GM21737 (cell line): ENCODE measurements at regions not wholly inside any gene's neighbourhood (a gene's known extent, or its start where the extent isn't known, plus 50 kb on each side); places are given as distances from the start of the nearest gene placed in this dataset.

Source experiments
- ATAC-seq: cut with Tn5 transposase; IDR thresholded peaks from one replicate; pipeline ENCODE4 v1.9.1; 2021; ENCODE audit warnings: mild to moderate bottlenecking, moderate library complexity; ENCODE audit not compliant: unreplicated experiment

DNA sequence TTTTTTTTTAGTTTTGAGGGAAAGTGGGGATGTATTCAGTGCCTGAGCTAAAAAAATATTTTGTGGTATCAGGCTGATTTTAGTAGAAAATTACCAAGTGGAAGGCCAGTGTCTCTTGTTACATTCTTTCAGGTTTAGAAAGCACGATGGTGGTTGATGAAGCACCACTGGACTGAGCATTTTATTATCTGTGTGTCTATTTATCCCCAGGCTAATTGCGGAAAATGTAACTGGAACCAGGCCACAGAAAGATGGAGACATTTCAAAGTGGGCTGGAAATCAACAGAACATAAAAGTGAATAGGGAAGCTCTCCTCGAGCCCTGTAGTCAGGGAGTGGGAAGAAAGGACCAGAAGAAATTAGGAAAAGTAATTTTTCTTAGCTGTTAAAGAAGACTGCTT lies 261.0 kb downstream of the STK31 start:
- no peak for ATAC-seq

DNA sequence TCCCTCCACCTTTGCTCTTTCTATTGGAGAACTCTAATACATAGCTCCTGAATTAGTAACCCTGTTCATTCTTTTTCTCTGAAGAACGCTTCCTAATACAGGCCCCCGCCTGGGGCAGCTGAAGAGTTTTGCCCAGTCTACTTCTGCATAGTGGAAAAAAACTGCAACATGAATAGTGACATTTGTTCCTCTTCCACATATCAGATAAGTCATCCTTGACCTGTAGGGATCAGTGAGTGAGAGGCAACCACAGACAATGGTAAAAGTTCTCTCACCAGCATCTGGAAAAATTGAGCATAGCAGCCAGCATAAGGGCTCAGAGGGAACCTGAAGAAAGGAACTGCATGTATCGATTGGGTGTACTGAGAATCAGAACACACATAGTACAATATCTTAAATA lies 262.0 kb downstream of the STK31 start:
- ATAC-seq, result no peak

DNA sequence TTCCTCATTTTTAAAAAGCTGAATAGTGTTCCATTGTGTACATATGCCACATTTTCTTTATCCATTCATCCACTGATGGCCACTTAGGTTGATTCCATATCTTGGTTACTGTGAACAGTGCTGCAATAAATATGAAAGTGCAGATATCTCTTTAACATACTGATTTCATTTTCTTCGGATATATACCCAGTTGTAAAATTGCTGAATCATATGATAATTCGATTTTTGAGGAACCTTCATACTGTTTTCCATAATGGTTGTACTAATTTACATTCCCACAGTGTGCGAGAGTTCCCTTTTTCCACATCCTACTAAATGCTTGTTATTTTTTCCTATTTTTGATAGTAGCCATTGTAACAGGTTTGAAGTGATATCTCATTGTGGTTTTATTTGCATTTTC lies 263.2 kb downstream of the STK31 start:
- ATAC-seq, result no peak

DNA sequence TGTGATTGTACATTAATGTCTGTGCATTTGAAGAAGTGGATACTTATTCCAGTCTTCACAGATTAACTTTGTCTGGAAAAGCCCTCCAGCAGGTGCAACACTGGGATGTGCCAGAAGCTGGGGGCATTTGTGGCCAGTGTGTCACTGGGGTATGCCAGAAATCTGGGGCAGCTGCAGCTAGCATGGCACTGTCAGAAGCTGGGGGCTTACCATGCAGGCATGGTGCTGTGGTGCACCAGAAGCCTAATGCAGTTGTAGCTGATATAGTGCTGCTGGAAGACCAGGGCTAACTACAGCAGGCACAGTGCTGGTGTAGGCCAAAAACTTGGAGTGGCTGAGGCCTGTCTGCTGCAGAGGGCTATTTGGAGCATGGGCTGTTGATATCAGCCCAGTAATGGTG lies 270.1 kb downstream of the STK31 start:
- no peak for ATAC-seq

DNA sequence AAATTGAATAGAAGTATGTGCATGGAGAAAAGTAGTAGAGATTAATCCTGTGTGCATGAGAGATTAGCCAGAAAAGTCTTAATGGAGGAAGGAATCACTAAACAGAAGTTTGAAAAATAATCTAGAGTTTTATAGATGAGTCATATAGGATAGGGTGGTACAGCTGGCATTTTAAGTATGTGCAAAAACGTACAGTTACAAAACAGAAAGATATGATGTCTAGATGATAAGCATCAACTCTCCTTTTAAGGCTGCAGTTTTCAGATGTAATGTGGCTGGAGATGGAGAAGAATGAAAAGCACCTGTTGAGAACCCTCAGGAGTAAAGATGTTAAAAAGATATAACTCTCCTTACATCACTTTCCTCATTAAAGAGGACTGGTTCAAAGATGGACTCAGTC lies 271.3 kb downstream of the STK31 start:
- no peak for ATAC-seq

DNA sequence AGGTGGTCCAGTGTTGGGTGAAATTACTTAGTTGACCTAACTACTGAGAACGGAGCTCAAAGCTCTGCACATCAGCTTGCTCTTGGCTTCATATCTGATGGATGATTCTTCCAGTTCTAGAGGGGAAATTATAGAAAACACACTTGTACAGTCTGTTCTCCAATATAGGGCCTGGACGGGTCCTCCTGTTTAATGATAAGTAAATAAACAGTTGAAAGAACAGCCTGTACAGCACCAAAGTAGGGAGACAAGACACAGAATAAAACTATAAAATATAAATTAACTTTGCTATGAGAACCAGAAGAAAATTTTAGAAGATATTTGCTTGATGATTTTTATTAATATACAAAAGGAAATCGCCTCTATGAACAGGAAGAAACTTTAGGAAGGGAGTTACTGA lies 271.7 kb downstream of the STK31 start:
- ATAC-seq, result no peak

DNA sequence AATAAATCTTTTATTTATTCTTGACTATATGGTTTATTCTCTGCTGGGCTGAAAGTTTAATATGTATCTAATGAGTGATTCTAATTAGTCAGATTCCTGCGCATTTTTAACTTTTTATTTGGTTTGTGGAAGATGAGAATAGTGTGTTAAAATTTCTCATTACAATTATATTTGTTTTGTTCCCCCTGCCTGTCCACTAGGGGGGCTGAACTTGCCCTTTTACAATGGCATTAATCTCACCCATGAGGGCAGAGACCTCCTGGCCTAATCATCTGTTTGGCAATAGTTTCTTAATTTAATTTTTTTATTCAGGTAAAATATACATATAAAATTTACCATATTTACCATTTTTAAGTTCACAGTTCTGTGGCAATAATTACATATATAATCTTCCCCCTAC lies 278.5 kb upstream of the NPY start:
- no peak for ATAC-seq

DNA sequence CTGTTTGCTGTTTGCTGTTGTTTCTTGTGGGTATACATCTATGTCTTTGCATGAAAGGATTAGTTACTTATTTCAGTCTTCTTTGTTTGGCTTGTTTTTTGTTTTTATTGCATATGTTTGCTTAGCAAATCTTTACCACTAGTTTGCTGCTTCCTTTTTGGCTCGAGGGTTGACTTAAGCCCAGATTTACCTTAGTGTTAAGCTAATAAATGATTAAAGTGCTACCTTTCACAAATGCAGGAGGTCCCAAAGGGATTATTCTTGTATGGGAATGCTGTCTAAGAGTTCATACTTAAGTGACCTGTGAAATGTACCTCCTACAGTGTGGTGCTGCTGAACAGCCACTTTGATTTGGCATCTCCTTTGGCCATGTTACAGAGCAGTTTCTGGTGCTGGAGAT lies 273.5 kb upstream of the NPY start:
- ATAC-seq, result no peak

DNA sequence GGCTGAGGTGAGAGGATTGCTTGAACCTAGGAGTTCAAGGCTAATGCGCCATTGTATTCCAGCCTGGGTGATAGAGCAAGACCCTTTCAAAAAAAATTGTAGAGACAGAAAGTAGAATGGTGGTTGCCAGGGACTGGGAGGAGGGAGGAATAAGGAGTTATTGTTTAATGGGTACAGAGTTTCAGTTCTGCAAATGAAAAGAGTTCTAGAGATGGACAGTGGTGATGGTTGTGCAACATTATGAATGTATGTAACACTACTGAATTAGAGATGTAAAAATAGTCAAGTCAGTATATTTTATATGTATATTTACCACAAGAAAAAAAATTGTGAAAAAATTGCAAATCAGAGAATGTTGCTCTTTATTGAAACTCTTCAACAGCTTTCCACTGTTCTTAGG lies 266.5 kb upstream of the NPY start:
- no peak for ATAC-seq

DNA sequence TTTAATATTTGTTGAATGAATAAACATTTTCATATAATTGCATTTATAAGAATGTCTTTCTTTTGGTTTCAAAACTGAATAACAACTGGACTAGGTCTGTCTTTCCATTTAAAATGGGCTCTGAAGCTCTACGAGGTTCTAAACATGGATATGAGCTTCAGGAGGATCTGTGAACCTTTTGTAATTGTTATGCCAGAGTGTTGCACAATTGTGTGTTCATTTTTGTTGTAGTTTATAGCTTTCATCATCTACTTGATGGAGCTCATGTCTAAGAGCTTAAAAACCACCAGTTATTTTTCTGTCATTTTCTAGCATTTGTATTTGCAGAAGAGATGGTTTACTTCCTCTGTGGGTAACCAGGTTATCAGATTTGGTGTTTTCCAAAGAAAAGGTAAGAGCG lies 265.7 kb upstream of the NPY start:
- no peak for ATAC-seq

DNA sequence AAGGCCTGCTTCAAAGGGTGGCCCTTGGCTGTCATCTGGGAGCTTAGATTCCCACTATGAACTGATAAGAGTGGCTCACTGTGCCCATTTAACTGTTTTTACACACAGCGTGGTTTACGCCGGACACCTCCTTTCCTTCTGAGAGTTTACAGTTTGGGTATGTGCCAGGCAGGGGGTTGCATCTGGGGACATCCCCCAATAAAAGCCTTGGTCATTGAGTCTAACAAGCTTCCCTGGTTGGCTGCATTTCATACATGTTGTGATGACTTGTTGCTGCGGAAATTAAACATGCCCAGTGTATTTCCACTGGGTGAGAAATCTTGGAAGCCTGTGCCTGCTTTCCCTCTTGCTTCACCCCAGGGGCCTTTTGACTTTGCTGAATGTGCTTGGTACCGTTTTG lies 264.1 kb upstream of the NPY start:
- no peak for ATAC-seq

DNA sequence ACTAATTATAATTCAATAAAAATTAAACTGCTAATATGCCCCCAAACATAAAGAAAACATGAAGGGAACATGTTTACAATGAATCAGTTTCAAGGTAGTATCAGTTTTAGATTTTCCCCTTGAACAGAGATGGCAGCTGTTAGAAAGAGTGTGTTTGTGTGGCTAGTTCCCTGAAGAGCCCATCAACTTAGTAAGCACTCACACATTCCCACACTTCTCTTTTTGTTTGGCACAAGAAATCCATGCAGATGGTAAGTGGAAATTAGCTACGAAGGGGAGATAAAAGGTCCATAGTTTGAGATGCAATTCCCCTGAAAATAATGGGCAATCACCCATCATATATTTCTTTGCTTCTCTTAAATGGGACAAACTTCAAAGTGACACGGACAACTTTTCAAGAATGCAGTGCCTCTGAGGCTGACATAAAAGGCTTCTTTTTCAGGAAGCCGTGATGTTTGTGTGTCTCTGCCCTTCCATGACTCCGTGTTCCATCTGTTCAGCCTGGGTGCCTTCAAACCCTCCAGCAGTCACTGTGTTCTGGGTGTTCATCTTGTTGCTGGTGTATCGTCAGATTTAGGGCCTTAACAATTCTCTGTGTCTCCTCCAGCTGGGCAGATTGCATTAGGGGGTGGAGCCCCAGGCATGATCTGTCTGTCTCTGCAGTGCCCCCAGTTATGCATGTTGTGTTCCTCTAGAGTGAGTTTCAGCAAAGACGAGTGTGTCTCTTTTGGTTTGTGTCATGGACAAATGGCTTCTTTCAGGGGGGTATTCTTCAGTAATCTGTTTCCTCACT lies 259.5 kb upstream of the NPY start:
- ATAC-seq, result no peak

DNA sequence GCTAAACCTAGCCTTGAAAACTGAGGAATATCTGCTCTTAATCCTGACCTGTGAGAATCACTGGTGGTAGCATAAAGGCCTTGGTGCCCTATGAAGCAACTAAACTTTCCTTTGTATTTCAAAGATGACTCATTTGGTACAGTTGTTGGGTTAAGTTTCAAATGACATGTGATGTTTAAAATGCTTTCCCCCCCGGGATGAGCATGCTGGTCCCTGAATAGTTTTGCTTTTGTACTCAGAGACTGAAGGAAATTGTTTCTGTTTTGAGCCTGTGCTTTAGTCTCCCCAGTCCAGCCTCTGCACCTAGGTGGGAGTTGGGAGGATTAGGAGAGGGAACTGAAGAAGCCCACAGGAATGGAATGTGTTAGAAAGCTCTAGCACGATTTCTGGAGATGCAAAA lies 258.9 kb upstream of the NPY start:
- no peak for ATAC-seq

DNA sequence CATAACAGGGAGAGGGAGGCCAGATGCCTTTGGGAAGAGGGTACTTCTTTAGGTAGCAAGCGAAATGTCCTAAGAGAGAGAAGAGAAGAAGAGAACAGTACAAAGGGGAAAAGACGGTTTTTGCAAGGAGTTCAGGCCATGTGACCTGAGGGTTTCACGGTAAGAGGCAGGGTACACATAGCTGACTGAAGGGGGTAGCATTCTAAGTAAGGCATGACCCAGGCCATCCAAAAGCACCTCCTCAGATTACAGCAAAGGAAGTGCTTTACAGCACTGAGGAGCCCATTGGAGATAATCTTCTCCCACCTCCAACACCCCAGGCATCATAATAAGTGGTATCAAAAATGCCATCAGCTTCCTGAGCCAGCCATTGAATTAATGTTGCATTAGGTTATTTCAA lies 258.2 kb upstream of the NPY start:
- no peak for ATAC-seq

DNA sequence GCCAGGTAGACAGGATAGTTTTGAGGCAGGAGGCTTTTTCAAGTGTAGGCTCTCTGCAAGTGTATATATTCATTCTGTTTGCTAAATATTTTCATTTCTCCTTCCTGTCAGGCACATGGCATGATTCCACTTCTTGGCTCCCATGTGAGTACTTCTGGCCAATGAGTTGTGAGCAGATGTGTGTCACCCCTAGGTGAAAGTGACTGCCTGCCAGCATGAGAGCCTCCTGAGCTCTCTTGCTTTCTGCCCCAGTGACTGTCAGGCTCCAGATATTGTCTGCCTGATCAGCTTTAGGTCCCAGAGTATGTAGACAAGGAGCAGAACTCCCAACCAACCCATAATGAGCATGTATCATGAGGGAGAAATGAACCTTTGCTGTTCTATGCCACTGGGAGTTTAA lies 257.6 kb upstream of the NPY start:
- no peak for ATAC-seq

DNA sequence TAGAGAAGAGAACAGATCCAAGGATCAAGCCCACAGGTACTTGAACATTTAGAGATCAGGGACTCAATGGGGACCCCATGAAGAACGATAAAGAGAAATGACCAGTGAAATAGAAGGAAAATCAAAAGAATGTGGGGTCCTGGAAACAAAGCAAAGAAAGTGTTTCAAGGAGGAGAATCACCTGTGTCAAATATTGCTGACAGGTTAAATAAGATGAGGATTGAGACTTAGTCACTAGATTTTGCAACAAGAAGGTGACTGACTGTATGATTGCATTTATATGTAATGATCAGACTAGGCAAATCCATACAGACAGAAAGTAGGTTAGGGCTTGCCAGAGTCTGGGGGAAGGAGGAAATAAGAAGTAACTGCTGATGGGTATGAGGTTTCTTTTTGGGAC lies 254.9 kb upstream of the NPY start:
- no peak for ATAC-seq

DNA sequence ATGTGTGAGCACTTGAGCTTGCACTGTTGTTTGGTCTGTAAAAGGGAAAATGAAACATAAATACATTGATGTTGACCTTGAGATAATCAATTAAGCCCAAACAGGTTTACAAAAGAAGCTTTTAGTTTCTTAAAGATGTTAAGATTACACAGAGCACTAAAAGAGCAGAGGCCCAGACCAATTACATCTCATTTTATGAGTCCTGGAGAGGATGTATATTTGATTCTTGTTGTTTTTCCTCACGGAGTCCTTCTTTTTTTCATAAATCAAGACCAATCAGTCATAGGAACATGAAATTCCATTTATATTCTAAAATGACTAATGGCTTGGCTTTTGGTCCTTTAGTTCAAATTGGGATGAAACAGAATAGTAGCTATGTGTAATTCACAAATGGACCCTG lies 249.7 kb upstream of the NPY start:
- no peak for ATAC-seq

DNA sequence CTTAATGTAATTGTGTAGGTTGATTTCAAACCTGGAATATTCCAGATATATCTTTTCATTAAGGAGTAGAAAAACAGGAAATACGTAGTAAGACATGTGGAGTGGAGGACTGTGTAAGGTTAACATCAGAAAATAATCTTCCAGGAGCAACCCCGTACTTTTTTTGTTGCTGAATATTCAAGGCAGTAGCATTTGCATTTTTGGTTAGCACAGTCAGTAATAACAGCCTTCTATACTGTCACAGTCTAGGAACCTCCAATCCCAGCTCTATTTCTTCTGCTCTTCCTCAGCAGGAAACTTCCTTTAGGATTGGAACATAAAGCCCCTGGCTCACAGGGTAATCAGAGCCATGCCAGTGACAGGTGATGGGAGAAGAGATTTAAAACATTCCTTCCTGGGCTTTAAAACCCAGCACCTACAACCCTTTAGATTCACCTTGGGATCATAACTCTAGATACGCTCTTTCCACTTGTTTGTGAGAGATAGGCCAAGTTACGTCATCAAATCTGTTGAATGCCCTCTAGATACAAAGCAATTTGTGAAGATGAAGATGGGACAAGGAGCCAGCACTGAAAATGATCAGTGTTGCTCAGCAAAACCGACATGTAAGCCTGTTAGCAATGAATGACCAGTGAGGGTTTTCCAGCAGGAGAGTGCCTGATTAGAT lies 248.5 kb upstream of the NPY start:
- no peak for ATAC-seq

DNA sequence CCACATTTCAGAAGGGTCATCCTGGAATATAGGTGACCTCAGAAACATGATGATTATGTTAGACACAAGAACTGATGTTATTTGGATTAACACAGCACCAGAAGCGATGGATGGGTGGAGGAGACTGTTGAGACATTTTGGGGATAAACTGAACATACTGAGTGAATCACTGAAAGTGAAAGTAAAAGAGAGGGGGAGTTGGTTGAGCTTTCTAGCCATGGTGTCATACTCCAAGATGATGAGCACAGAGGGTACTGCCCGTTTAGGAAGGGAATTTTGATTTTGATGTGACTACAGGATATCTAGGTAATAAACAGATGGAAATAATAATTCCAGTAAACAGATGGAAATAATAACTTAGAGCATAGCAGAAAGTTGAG lies 248.0 kb upstream of the NPY start:
- no peak for ATAC-seq

DNA sequence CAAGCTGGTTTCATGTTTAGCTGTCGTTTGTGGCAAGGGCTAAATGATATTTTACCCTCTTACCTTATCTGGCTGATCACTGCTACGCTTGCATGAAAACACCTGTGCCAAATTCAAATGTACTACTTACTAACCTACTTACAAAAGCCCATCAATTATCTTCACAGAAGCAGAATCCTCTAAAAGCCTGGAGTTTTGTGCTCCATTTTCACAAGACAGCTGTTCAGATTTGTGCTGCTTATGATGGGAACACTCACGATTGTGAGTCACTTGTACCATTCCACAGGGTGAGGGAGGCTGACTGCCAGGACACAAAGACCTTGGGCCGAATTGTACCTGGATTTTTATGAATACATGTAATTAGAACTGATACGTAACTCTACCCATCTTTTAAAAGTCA lies 245.0 kb upstream of the NPY start:
- no peak for ATAC-seq

DNA sequence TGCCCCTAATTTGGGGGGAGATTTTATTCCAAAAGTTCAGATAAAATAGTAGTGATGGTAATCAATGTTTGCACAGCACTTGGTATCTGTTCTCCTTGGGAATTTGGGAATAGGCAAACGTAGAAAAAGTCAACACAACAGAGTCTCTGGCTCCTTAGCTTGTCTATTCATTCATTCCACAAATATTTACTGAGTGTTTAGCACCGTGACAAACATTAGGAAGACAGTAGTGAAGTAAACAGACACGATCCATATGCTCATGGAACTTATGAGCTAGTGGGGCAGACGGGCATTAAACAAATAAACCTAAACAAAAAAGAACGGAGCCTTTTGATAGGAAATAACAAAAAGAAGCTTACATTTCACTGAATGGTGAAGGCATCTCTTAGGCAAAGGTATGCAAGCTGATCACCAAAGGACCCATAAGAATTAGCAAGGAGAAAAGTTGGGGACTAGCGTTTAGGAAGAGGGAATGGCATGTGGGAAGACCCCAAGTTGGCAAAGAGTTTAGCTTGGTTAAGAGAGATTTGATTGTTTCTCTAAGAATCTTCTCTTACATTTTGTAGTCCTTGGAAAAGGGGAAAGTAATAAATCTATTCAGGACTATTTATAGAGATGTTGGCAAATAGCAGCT lies 243.9 kb upstream of the NPY start:
- no peak for ATAC-seq

DNA sequence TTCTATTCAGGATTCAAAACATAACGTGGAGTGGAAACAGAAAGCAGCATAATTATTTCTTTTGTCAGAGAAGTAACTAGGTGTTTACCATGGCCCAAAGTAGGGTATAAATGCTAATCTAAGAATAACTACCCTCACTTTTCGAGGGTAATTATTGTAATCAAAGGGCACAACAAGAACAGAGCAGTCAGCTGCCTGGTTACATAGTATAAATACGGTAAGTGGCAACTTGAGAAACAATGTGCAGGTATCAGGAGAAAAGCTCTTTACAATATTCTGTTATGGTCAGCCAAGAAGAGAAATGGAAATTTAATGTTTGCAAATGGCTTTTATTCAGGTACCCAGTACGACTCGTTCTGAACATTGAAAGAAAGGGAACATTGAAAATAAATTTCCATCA lies 242.0 kb upstream of the NPY start:
- no peak for ATAC-seq
